HG03442 (cell line): ENCODE measurements at regions not wholly inside any gene's neighbourhood (a gene's known extent, or its start where the extent isn't known, plus 50 kb on each side); places are given as distances from the start of the nearest gene placed in this dataset.
A peak's percentile ranks its signal among the peaks of the same experiment; 100 is the strongest.

ENCODE experiments used
- ATAC-seq: cut with Tn5 transposase; IDR thresholded peaks from one replicate; pipeline ENCODE4 v1.9.1; 2021; ENCODE audit warnings: mild to moderate bottlenecking, moderate library complexity; ENCODE audit not compliant: unreplicated experiment

DNA sequence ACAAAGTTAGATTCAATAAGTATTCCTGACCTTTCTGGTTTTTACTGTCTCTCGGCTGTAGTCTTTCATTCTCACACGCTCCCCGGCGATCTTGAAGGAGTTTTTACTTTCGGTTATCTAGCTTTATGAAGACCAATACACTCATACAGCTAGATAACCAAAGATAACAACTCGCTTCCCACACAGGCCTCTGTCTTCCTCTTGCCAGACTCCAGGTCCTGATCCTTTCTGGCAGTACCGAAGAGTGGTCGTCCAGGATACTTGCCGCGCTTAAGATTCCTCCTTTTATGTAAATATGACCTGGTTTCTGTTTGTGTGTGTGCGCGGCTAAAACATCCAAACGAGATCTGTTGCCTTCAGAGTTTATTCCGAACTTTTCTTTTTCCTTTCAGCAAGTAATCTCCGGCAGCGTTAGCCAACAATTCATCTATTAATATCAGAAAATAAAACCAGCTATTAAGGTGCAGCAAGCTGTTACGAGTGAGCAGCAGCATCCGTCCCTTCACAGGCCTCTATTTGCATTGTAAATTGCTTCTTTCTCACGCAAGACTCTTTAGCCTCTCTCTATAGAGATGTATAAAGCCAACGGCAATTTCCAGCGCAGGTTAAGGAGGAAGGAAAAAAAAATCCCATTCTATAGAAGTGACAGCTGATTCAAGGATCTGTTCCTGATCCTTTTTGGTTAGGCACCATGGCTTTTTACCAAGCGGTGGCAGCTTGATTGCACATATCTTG, 216.1 kb downstream of the MEF2C start:
- ATAC-seq, result peak; percentile 74

GRCh38 chr5:88665750-88666215, 217.2 kb downstream of the MEF2C start:
- ATAC-seq, result no peak

DNA sequence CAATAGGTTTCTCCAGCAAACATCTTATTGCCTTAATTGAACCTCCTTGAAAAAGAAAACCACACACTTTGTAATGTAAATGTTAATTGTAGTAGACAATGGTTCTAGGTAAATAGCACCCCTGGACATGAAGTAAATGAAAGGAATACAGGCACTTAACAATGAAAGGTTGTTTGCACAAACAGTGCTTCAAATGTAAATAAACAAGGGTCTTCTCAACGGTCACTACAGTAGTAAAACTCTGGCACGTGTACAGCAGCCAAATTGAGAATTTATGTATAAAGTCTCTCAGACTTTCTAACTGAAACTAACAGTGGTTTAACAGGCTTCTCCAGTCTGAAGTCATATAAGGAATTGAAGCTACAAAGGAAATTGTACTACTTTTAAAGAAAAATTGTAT, 218.3 kb downstream of the MEF2C start:
- ATAC-seq, result no peak

DNA sequence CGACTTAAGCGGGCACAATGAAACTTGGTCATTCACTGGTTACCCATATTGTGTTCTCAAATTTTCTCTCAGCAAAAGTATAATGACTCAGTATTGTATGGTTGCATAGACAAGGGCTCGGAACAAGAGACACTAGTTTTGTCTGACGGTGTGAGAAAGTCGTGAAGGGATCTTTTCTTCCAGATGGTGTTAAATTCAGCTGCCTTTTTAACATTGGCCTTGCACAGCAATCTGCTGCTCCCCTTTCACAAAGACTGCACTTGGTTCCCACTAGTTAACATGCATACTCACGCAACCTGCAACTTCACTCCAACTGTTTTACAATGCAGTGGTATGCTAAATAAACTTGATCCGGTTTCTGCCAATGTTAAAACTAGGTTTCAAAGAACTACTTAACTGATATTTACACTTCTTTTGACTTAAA, 219.2 kb downstream of the MEF2C start:
- no peak for ATAC-seq

- no peak for ATAC-seq
Measured at GRCh38 chr5:88662846-88663245, 220.1 kb downstream of the MEF2C start.

GRCh38 chr5:88661806-88662207, 221.2 kb downstream of the MEF2C start:
- ATAC-seq, result no peak

GRCh38 chr5:88660947-88661805, 221.8 kb downstream of the MEF2C start:
- ATAC-seq, result peak; percentile 66

GRCh38 chr5:88660264-88660946, 222.6 kb downstream of the MEF2C start:
- ATAC-seq, result peak; percentile 27

- peak; percentile 50 for ATAC-seq
Measured at GRCh38 chr5:88659529-88660263, 223.3 kb downstream of the MEF2C start.

DNA sequence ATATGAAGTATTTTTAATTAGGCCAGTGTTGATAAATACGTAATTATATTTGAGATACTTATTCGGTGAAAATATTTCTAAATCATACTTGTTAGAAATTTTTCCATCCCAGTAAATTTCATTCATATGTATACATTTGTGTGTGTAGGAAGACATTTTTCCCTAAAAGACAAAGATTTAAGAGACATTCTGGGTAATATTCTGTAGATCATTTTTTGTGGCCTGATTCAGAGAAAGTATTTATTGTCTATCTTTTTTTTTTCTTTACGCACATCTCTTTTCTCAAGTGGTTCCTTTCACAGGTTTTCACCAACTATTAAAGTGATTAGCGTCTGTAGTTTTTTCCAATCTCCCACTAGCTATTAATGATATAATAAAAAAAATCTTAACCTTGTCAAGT, 224.1 kb downstream of the MEF2C start:
- no peak for ATAC-seq

GRCh38 chr5:88657906-88658775, 224.8 kb downstream of the MEF2C start:
- no peak for ATAC-seq

DNA sequence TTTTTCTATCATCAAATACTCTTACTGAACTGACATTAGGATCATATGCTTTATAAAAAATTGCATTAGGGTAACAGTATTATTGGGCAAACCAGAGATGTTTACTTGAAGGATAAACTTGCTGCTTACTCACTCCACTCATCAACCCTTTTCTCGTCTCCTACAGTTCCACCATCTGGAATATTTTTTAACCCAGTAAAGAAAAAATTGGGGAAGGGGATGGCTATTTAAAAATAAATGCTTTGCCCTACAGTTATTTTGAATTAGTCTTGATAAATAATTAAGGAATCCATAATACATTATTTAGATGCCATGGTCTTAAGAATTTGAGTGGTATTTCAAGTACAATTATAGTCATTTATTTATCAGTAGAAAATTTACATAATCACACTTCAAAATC, 225.8 kb downstream of the MEF2C start:
- no peak for ATAC-seq

GRCh38 chr5:88656221-88656950, 226.6 kb downstream of the MEF2C start:
- ATAC-seq, result no peak

DNA sequence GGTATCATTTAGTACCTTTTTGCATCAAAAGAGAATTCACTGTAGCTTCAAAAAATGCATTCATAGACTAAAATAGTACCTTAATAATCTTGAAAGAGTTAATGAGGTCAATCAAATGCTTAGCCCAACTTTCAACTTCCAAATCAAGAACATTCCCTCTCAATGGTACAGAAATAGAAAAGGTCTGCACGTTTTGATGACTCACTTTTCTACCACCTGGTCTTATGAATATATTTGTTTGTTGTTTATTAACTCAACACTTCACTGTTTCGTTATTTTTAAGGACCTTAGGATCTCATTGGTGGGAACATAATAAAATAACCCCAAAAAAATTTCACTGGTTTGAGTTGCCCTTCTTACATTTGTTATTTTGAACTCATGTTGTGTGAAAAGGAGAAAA, 229.5 kb downstream of the MEF2C start:
- no peak for ATAC-seq

- no peak for ATAC-seq
Measured at GRCh38 chr5:88647901-88648300, 235.1 kb downstream of the MEF2C start.

DNA sequence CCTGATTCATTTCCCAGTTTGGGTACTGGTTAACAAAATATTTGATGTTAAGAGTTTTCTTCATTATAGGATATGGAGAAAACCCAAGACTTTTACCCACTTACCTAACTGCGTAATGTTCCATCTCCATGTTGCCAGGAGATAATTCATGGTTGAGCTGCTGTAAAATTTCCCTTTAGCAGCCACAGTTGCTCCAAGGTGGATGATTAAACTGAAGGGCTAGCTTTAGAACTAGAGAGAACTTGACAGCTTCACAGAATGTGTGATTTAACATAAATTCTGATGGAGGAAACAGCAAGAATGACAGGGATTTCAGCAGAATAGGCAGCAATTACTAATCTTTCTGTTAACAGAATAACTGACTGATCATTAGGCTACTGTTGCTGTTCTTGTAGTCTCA, 236.1 kb downstream of the MEF2C start:
- no peak for ATAC-seq

GRCh38 chr5:88644676-88645075, 238.3 kb downstream of the MEF2C start:
- ATAC-seq, result no peak

GRCh38 chr5:88643315-88643714, 239.7 kb downstream of the MEF2C start:
- no peak for ATAC-seq

DNA sequence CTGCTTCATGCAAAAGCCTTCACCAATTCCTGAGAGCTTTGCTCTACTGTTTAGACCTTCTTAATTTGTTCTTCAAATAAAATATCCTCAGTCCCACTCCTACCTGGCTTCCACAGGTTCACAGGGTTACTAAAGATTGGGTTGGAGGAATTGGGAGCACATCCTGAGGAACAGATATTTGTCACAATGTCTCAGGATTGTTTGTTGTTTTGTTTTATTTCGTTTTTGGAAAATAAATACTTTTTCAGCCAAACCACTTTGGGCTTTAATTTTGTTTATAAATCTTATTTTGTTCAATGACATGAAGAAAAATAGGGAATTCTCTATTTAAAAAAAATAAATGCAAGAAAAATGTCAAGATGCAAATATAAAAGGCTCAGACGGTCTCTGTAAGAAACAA, 249.0 kb downstream of the MEF2C start:
- no peak for ATAC-seq
